Effector memory CD4-positive, alpha-beta T cell (primary cell): ENCODE measurements at regions not wholly inside any gene's neighbourhood (a gene's known extent, or its start where the extent isn't known, plus 50 kb on each side); places are given as distances from the start of the nearest gene placed in this dataset.

ENCODE experiments used
- DNase-seq, 3 donors: peaks; one replicate each; pipeline ENCODE4 v3.0.0-alpha.2; 2020
- H3K27ac ChIP-seq: 2 replicates; pipeline ENCODE4 v1.7.0; 2013; ENCODE audit warnings: mild to moderate bottlenecking, low read length, moderate library complexity; ENCODE audit not compliant: insufficient read depth, poor library complexity, severe bottlenecking
- H3K27me3 ChIP-seq: replicated peaks from 2 replicates; pipeline ENCODE4 v1.7.0; 2013; ENCODE audit warnings: mild to moderate bottlenecking, low read length; ENCODE audit not compliant: insufficient read depth, control insufficient read depth, poor library complexity, severe bottlenecking
- H3K36me3 ChIP-seq: 2 replicates; pipeline ENCODE4 v1.7.0; 2013; ENCODE audit warnings: mild to moderate bottlenecking, low read length, moderate library complexity; ENCODE audit not compliant: control insufficient read depth, insufficient read depth
- H3K4me1 ChIP-seq: 2 replicates; pipeline ENCODE4 v1.7.0; 2013; ENCODE audit warnings: low read length, mild to moderate bottlenecking; ENCODE audit not compliant: control insufficient read depth, insufficient read depth, poor library complexity, severe bottlenecking
- H3K4me3 ChIP-seq: 2 replicates; pipeline ENCODE4 v1.7.0; 2013; ENCODE audit warnings: low read length, low read depth, mild to moderate bottlenecking; ENCODE audit not compliant: insufficient read depth, poor library complexity, severe bottlenecking
- H3K9me3 ChIP-seq: 2 replicates; pipeline ENCODE4 v1.7.0; 2013; ENCODE audit warnings: mild to moderate bottlenecking, low read length, moderate library complexity; ENCODE audit not compliant: control insufficient read depth

GRCh38 chr2:64393383-64394010 is 60.5 kb upstream of the LGALSL start:
- H3K27me3 ChIP-seq = no peaks in the 10 kb centered on the region

GRCh38 chr2:64394153-64394552 is 59.8 kb upstream of the LGALSL start:
- no peaks in the 10 kb centered on the region for H3K9me3 ChIP-seq
- DNase-seq = no peak
- no peaks in the 10 kb centered on the region for H3K36me3 ChIP-seq
- no peaks in the 10 kb centered on the region for H3K4me1 ChIP-seq
- no peaks in the 10 kb centered on the region for H3K27me3 ChIP-seq
- no peak overlapping the region for H3K4me3 ChIP-seq
- no peak overlapping the region for H3K27ac ChIP-seq

More at GRCh38 chr2:64393383-64394010, 60.5 kb upstream of the LGALSL start:
- Histone ChIP-seq H3K4me1 (no peaks in the 10 kb centered on the region), H3K9me3 (no peaks in the 10 kb centered on the region), H3K4me3 (no peak overlapping the region), H3K36me3 (no peaks in the 10 kb centered on the region), H3K27ac (no peak overlapping the region)
- DNase-seq = no peak

GRCh38 chr2:64396001-64396400 is 58.0 kb upstream of the LGALSL start:
- Histone ChIP-seq H3K27me3 (no peaks in the 10 kb centered on the region), H3K36me3 (no peaks in the 10 kb centered on the region), H3K4me3 (no peak overlapping the region), H3K9me3 (no peaks in the 10 kb centered on the region), H3K4me1 (no peaks in the 10 kb centered on the region), H3K27ac (no peak overlapping the region)
- no peak for DNase-seq

GRCh38 chr2:64396551-64396950 is 57.4 kb upstream of the LGALSL start:
- H3K36me3 ChIP-seq = no peaks in the 10 kb centered on the region
- H3K27me3 ChIP-seq = no peaks in the 10 kb centered on the region
- no peaks in the 10 kb centered on the region for H3K4me1 ChIP-seq
- no peak overlapping the region for H3K4me3 ChIP-seq
- no peak overlapping the region for H3K27ac ChIP-seq
- no peaks in the 10 kb centered on the region for H3K9me3 ChIP-seq
- DNase-seq = no peak

DNA sequence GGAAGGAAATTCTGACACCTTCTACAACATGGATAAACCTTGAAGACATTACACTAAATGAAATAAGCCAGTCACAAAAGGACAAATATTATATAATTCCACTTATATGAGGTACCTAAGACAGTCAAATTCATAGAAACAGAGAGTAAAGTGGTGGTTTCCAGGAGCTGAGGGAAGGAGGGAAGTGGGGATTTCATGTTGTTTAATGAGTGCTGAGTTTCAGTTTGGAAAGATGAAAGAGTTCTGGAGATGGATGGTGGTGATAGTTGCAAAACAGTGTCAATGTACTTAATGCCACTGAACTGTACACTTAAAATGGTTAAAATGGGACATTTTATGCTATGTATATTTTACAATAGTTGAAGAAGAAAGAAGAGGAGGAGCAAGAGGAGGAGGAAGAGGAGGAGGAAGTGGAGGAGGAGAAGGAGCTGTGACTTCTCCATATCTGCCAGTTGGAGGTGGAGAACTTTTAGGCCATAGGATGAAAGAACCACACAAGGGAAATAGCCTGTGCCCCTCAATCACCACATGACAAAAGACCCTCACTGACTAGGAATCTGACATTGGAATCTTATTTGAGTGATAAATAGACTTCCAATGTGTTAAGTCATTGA is 55.3 kb upstream of the LGALSL start:
- H3K27ac ChIP-seq = no peak overlapping the region
- no peaks in the 10 kb centered on the region for H3K4me1 ChIP-seq
- H3K9me3 ChIP-seq = no peaks in the 10 kb centered on the region
- no peak overlapping the region for H3K4me3 ChIP-seq
- DNase-seq = no peak
- no peaks in the 10 kb centered on the region for H3K36me3 ChIP-seq
- H3K27me3 ChIP-seq = no peaks in the 10 kb centered on the region

GRCh38 chr2:64399521-64399920 is 54.4 kb upstream of the LGALSL start:
- Histone ChIP-seq H3K9me3 (no peaks in the 10 kb centered on the region), H3K4me3 (no peak overlapping the region), H3K4me1 (no peaks in the 10 kb centered on the region), H3K27me3 (no peaks in the 10 kb centered on the region), H3K36me3 (no peaks in the 10 kb centered on the region), H3K27ac (no peak overlapping the region)
- DNase-seq = no peak

DNA sequence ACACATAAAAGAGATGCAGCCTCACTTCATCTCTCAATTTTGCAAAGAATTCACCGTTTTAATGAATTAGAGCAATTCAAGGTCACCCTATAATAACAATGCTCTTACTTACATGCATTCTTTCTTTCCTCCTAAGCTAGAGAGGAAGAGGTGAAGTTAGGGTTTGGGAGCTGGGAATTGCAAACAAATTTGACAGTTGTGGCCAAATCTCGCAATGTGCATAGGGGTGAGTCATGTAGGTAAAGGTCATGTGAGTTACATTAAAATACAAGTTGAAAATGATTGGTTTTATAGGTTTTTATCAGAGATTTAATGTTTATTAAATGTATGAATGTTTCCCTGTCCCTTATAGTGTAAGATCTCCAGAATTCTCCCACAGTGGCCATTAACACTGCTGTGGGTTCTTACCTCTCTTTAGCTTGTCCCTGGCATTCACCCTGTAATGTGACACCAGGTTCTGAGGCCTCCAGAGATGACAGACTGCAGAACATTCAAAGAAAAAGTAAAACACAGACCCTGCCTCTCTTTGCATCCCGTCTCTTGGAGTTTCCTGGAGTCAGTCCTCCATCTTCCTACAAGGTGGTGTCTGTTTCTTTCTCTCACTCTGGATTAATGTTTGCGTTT is 53.7 kb upstream of the LGALSL start:
- no peak for DNase-seq
- Histone ChIP-seq H3K27me3 (no peaks in the 10 kb centered on the region), H3K27ac (no peak overlapping the region), H3K4me1 (no peaks in the 10 kb centered on the region), H3K36me3 (no peaks in the 10 kb centered on the region), H3K9me3 (no peaks in the 10 kb centered on the region), H3K4me3 (no peak overlapping the region)

DNA sequence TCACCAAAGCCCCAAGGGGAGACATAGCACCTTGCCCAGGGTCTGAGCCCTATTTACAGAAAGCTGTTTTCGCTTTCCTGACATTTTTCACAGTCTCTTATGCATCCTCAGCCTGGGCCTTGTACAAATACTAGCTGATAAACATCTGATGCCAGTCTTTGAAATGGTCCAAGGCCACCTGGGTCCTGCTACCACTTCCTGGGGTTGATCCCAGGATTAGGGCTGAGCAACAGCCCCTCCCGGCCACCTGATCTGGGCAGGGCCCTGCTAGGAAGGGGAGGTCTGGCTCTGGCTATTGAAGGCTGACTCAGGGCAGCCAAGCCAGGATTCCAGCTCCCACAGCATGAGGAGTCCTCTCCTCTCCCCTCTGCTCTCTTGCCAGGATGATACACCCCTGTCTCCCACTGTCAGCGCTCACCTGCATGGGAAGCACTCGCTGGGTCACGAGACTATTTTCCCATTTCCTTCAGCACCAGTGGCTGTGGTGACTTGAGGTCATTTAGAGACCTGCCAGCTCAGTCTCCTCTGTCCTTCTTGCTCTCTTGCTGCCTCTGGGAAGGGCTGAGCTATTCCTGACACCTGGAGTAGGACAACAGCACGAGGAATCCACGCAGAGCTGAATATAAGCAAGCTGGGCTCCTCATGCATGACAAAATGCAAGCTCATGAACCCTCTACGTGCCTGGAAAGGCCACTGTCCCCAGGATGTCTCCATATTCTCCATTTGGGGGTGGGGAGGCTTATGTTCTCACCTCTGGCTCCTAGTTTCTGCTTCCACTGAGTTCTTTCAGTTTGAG is 53.0 kb upstream of the LGALSL start:
- Histone ChIP-seq H3K4me1 (no peaks in the 10 kb centered on the region), H3K4me3 (no peak overlapping the region), H3K27me3 (no peaks in the 10 kb centered on the region), H3K9me3 (no peaks in the 10 kb centered on the region), H3K27ac (no peak overlapping the region), H3K36me3 (no peaks in the 10 kb centered on the region)
- no peak for DNase-seq

- H3K27me3 ChIP-seq = no peaks in the 10 kb centered on the region
- no peaks in the 10 kb centered on the region for H3K9me3 ChIP-seq
- no peaks in the 10 kb centered on the region for H3K4me1 ChIP-seq
- DNase-seq = no peak
- H3K27ac ChIP-seq = no peak overlapping the region
- H3K36me3 ChIP-seq = no peaks in the 10 kb centered on the region
- no peak overlapping the region for H3K4me3 ChIP-seq
Observed at GRCh38 chr2:64401529-64401880, 52.5 kb upstream of the LGALSL start.

- DNase-seq = no peak
- Histone ChIP-seq H3K9me3 (no peaks in the 10 kb centered on the region), H3K4me1 (no peaks in the 10 kb centered on the region), H3K36me3 (no peaks in the 10 kb centered on the region), H3K27me3 (no peaks in the 10 kb centered on the region), H3K27ac (no peak overlapping the region), H3K4me3 (no peak overlapping the region)
Observed at GRCh38 chr2:64402876-64403275, 51.1 kb upstream of the LGALSL start.
